Smooth muscle cell (in vitro differentiated cells): ENCODE measurements at regions not wholly inside any gene's neighbourhood (a gene's known extent, or its start where the extent isn't known, plus 50 kb on each side); places are given as distances from the start of the nearest gene placed in this dataset.

Source experiments
- DNase-seq: peaks from one replicate; lab custom pipeline; 2025; ENCODE audit not compliant: unreplicated experiment; lab: John Stamatoyannopoulos, UW
- H2AFZ ChIP-seq: fragments of 200-600 bp; sonication (generic); 2 replicates; pipeline ENCODE4 v1.6.0; 2016; ENCODE audit warnings: antibody characterized with exemption, low read depth, mild to moderate bottlenecking
- H3F3A ChIP-seq: fragments of 200-600 bp; sonication (generic); 2 replicates; pipeline ENCODE4 v1.6.0; 2017; ENCODE audit warnings: antibody characterized with exemption, low read depth
- H3K27ac ChIP-seq: fragments of 200-600 bp; sonication (generic); 2 replicates; pipeline ENCODE4 v1.5.1; 2016; ENCODE audit warnings: low read depth, mild to moderate bottlenecking
- H3K27me3 ChIP-seq: fragments of 200-600 bp; sonication (generic); 2 replicates; pipeline ENCODE4 v1.6.1; 2016; ENCODE audit warnings: low read depth, mild to moderate bottlenecking
- H3K36me3 ChIP-seq: fragments of 200-600 bp; sonication (generic); 2 replicates; pipeline ENCODE4 v1.5.1; 2016; ENCODE audit warnings: low read depth
- H3K4me1 ChIP-seq: fragments of 200-600 bp; sonication (generic); 2 replicates; pipeline ENCODE4 v1.5.1; 2016; ENCODE audit warnings: low read depth
- H3K4me2 ChIP-seq: fragments of 200-600 bp; sonication (generic); 2 replicates; pipeline ENCODE4 v1.6.0; 2016; ENCODE audit warnings: mild to moderate bottlenecking
- H3K4me3 ChIP-seq: fragments of 200-600 bp; sonication (generic); 2 replicates; pipeline ENCODE4 v1.5.1; 2016; ENCODE audit warnings: mild to moderate bottlenecking
- H3K79me2 ChIP-seq: fragments of 200-600 bp; sonication (generic); 2 replicates; pipeline ENCODE4 v1.6.0; 2016; ENCODE audit warnings: low read depth, mild to moderate bottlenecking
- H3K9ac ChIP-seq: fragments of 200-600 bp; sonication (generic); 2 replicates; pipeline ENCODE4 v1.6.0; 2016; ENCODE audit warnings: low read depth
- H3K9me3 ChIP-seq: fragments of 200-600 bp; sonication (generic); replicated peaks from 2 replicates; pipeline ENCODE4 v1.5.1; 2016; ENCODE audit warnings: low read depth
- H4K20me1 ChIP-seq: fragments of 200-600 bp; sonication (generic); 2 replicates; pipeline ENCODE4 v1.6.0; 2016; ENCODE audit warnings: low read depth
- CTCF ChIP-seq: fragments of 200-600 bp; sonication (generic); IDR thresholded peaks from 2 replicates; pipeline ENCODE4 v1.5.1; 2017; ENCODE audit warnings: borderline replicate concordance, mild to moderate bottlenecking, antibody characterized with exemption; ENCODE audit not compliant: insufficient read depth, poor library complexity, severe bottlenecking
- WGBS: methylation state at CpG from one replicate; pipeline ENCODE4 v1.1.7; 2016; ENCODE audit warnings: low lambda C conversion rate; 5-methylcytosine and 5-hydroxymethylcytosine counted together

GRCh38 chr1:112798292-112798691 lies 83.2 kb upstream of the PPM1J start:
- Histone ChIP-seq H3K36me3 (no peaks in the 10 kb centered on the region), H3K9me3 (no peaks in the 10 kb centered on the region), H3F3A (no peaks in the 10 kb centered on the region), H4K20me1 (no peaks in the 10 kb centered on the region), H3K27me3 (no peaks in the 10 kb centered on the region), H3K4me2 (no peak overlapping the region), H2AFZ (no peak overlapping the region), H3K4me1 (no peaks in the 10 kb centered on the region), H3K4me3 (no peak overlapping the region), H3K27ac (no peak overlapping the region), H3K9ac (no peak overlapping the region), H3K79me2 (no peaks in the 10 kb centered on the region)
- TF ChIP-seq CTCF: no peak
- DNase-seq: no peak
- 63% methylated on average over 3 of the region's 3 CpGs for WGBS

GRCh38 chr1:112797224-112797623 lies 82.1 kb upstream of the PPM1J start:
- no peaks in the 10 kb centered on the region for H3F3A ChIP-seq
- no peak overlapping the region for H3K9ac ChIP-seq
- H3K9me3 ChIP-seq: no peaks in the 10 kb centered on the region
- H2AFZ ChIP-seq: no peak overlapping the region
- no peak overlapping the region for H3K27ac ChIP-seq
- no peaks in the 10 kb centered on the region for H3K79me2 ChIP-seq
- no peaks in the 10 kb centered on the region for H3K4me1 ChIP-seq
- H3K36me3 ChIP-seq: no peaks in the 10 kb centered on the region
- no peak for DNase-seq
- no peaks in the 10 kb centered on the region for H4K20me1 ChIP-seq
- WGBS: 87% methylated on average over 2 of the region's 2 CpGs
- H3K27me3 ChIP-seq: no peaks in the 10 kb centered on the region
- no peak overlapping the region for H3K4me3 ChIP-seq
- H3K4me2 ChIP-seq: no peak overlapping the region
- TF ChIP-seq CTCF: no peak

GRCh38 chr1:112794654-112795239 lies 79.6 kb upstream of the PPM1J start:
- no peak overlapping the region for H3K4me2 ChIP-seq
- H4K20me1 ChIP-seq: no peaks in the 10 kb centered on the region

More at GRCh38 chr1:112794654-112795239, 79.6 kb upstream of the PPM1J start:
- no peak for TF ChIP-seq CTCF
- Histone ChIP-seq H3K27me3 (no peaks in the 10 kb centered on the region), H3K4me1 (peaks cover 3% of the 10 kb centered on the region), H3K27ac (no peak overlapping the region), H3F3A (no peaks in the 10 kb centered on the region), H3K9ac (no peak overlapping the region), H3K4me3 (no peak overlapping the region), H2AFZ (no peak overlapping the region), H3K36me3 (no peaks in the 10 kb centered on the region), H3K9me3 (no peaks in the 10 kb centered on the region), H3K79me2 (no peaks in the 10 kb centered on the region)
- 61% methylated on average over 4 of the region's 4 CpGs for whole genome bisulfite sequencing
- DNase-seq: no peak
